H1 (cell line): ENCODE measurements at regions not wholly inside any gene's neighbourhood (a gene's known extent, or its start where the extent isn't known, plus 50 kb on each side); places are given as distances from the start of the nearest gene placed in this dataset.

ENCODE experiments used
- MAFK ChIP-seq: IDR thresholded peaks from 2 replicates; pipeline ENCODE4 v1.6.1; 2012; ENCODE audit warnings: low read depth, mild to moderate bottlenecking, improper control_type of control experiment, low read length
- POLR2AphosphoS5 ChIP-seq: IDR thresholded peaks from 2 replicates; pipeline ENCODE4 v1.6.1; 2011; ENCODE audit warnings: low read depth, low read length
- RAD21 ChIP-seq, 2 experiments: IDR thresholded peaks in 1 of 2; conservative IDR thresholded peaks in 1 of 2; 2 replicates each; pipeline ENCODE4 v1.6.1; 2011; ENCODE audit warnings: low read depth in 2 of 2, low read length in 2 of 2, improper control_type of control experiment in 1 of 2, inconsistent platforms in 1 of 2, mild to moderate bottlenecking in 1 of 2, moderate library complexity in 1 of 2
- RBBP5 ChIP-seq: IDR thresholded peaks from 2 replicates; pipeline ENCODE4 v1.7.1; 2012; ENCODE audit warnings: low read depth, mild to moderate bottlenecking, inconsistent platforms, low read length, moderate library complexity, borderline replicate concordance
- TBP ChIP-seq: IDR thresholded peaks from 2 replicates; pipeline ENCODE4 v1.6.1; 2011; ENCODE audit warnings: low read depth, low read length, improper control_type of control experiment
- TF ChIP-seq, protein P1 (sequence below), 3 experiments: IDR thresholded peaks; 1 replicate in 2 of 3; 2 replicates in 1 of 3; pipeline versions ENCODE4 v1.5.1 to v1.6.1; 2011; ENCODE audit warnings: low read length in 3 of 3, mild to moderate bottlenecking in 3 of 3, inconsistent platforms in 2 of 3, low read depth in 1 of 3, moderate library complexity in 1 of 3; ENCODE audit not compliant: insufficient read depth in 1 of 3; ENCODE audit errors: control extremely low read depth in 1 of 3

DNA sequence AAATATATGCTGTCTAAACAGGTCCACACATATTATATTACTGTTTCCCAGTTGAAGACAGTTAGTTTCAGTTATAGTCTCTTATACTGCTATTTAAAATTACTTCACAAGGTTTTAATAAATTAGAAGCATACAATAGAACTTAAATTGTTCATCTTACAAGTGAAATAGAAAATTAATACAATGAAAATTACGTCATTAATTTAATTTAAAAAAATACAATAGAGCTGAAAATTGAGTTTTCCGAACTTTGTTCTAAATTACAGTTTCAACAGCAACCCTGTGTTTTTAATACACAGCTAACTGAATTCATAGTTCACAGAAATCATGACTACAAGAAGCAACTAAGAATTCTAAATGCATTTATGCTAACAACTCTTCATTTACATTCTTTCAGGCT lies 525.7 kb upstream of the FOXG1 start:
- no peak for TF ChIP-seq POLR2AphosphoS5
- TF ChIP-seq RBBP5, result no peak
- TF ChIP-seq RAD21 (IDR thresholded peaks at IDR 0.05 in 1 of 2, conservative IDR thresholded peaks at IDR 0.05 in 1 of 2; ENCODE audit: low read depth in 2 of 2, low read length in 2 of 2), result no peak
- TF ChIP-seq MAFK, result no peak
- TF ChIP-seq, protein P1, sequence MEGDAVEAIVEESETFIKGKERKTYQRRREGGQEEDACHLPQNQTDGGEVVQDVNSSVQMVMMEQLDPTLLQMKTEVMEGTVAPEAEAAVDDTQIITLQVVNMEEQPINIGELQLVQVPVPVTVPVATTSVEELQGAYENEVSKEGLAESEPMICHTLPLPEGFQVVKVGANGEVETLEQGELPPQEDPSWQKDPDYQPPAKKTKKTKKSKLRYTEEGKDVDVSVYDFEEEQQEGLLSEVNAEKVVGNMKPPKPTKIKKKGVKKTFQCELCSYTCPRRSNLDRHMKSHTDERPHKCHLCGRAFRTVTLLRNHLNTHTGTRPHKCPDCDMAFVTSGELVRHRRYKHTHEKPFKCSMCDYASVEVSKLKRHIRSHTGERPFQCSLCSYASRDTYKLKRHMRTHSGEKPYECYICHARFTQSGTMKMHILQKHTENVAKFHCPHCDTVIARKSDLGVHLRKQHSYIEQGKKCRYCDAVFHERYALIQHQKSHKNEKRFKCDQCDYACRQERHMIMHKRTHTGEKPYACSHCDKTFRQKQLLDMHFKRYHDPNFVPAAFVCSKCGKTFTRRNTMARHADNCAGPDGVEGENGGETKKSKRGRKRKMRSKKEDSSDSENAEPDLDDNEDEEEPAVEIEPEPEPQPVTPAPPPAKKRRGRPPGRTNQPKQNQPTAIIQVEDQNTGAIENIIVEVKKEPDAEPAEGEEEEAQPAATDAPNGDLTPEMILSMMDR (IDR thresholded peaks at IDR 0.05; ENCODE audit: control extremely low read depth in 1 of 3, insufficient read depth in 1 of 3, low read depth in 1 of 3, low read length in 3 of 3), result no peak
- TF ChIP-seq TBP, result no peak
